AG10803 (cell line): ENCODE measurements at regions not wholly inside any gene's neighbourhood (a gene's known extent, or its start where the extent isn't known, plus 50 kb on each side); places are given as distances from the start of the nearest gene placed in this dataset.

Experiments
- DNase-seq: peaks from one replicate; pipeline ENCODE4 v3.0.0; 2010; ENCODE audit warnings: low read depth
- H3K4me3 ChIP-seq: 2 replicates; pipeline ENCODE4 v1.5.1; 2011; ENCODE audit warnings: mild to moderate bottlenecking, low read length, control low read depth
- TF ChIP-seq, protein P1 (sequence below): conservative IDR thresholded peaks from 2 replicates; pipeline ENCODE4 v1.5.1; 2011; ENCODE audit warnings: mild to moderate bottlenecking, low read length, control low read depth, inconsistent platforms

DNA sequence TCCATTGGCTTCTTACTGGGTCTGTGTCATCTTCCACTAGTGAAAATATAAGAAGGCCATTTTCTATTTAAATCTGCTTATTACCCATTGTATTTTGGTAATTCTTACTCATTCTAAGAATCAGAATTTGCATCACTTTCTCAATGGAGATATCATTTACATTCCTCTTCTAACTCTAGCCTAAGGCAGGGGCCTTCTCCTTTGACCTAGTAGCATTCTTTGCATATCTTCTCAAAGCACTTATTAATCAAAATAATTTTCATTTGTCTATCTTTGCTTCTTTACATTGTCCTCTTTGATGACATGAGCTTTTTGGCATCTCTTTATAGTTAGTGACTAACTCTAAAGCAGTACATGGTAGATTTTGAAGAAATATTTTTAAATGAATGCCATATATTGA, 400.9 kb upstream of the SEMA3D start:
- no peak overlapping the region for H3K4me3 ChIP-seq
- TF ChIP-seq, protein P1, sequence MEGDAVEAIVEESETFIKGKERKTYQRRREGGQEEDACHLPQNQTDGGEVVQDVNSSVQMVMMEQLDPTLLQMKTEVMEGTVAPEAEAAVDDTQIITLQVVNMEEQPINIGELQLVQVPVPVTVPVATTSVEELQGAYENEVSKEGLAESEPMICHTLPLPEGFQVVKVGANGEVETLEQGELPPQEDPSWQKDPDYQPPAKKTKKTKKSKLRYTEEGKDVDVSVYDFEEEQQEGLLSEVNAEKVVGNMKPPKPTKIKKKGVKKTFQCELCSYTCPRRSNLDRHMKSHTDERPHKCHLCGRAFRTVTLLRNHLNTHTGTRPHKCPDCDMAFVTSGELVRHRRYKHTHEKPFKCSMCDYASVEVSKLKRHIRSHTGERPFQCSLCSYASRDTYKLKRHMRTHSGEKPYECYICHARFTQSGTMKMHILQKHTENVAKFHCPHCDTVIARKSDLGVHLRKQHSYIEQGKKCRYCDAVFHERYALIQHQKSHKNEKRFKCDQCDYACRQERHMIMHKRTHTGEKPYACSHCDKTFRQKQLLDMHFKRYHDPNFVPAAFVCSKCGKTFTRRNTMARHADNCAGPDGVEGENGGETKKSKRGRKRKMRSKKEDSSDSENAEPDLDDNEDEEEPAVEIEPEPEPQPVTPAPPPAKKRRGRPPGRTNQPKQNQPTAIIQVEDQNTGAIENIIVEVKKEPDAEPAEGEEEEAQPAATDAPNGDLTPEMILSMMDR: no peak
- no peak for DNase-seq

DNA sequence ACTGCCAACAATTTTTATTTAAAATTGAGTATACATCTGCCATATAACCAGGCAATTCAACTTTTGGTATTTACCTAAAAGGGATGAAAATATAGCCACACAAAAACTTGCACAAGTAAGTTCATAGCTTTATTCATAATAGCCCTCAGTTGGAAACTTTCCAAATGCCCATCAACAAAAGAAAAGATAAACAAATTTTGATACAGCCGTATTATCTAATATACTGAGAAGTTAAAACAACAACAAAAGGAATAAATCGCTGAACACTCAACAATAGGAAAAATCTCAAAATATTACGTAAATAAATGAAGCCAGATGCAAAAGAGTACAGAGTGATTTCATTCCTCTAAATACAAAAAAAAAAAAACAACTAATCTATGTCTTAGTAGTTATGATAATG, 399.2 kb upstream of the SEMA3D start:
- TF ChIP-seq, protein P1: no peak
- no peak overlapping the region for H3K4me3 ChIP-seq
- DNase-seq: no peak

DNA sequence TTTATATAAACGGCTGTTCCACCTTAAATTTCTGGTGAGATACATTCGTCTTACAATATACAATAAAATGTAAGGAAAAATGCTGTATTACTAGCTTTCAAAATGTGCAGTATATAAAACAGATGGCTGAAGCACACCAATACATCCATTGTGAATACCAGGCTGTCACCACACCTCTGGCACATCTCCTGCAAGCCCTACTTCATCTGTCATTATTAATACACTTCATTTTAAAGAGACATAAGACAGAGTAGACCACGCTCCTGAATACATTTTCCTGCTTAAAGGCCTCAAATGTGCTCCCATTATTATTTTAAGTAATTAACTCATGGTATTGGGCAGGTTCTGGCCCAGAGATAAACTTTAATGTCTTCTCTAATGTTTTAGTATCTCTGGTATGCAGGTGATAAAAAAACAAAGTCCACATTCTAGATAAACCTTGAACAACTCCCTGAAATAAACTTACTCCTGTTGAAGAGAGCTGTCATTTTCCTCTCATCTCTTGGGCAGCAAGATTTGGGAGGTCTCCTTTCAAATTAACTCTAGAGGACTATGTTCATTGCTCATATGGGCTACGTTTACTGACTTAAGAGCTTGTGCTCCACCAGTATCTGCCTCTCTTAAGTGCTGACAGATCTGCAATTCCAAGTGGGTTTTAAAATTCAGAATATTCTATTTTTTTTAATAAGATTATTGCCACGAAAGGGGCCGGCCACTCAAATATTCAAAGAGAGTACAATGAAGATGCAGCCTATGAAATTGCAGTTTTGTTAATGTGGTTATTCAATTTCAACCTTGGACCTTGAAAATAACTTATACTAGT, 396.5 kb upstream of the SEMA3D start:
- TF ChIP-seq, protein P1: no peak
- DNase-seq: no peak
- no peak overlapping the region for H3K4me3 ChIP-seq

DNA sequence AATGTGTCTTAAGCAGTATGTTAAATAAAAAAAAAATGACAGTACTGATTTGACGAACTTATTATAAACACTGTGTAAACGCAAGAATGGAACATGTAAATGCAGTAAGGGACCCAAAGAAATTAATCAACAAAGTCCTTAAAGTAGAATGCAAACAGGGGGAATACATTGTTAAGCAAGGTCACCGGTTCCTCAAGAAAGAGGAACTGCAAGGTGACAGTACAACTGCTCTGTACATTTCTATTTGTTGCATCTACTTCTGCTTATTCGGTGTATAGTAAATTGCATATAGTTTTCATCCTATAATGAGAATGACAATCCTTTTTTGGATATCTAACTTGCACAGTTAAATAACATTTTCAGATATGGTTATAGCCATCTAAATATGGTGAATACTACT, 387.0 kb upstream of the SEMA3D start:
- TF ChIP-seq, protein P1: no peak
- no peak overlapping the region for H3K4me3 ChIP-seq

DNA sequence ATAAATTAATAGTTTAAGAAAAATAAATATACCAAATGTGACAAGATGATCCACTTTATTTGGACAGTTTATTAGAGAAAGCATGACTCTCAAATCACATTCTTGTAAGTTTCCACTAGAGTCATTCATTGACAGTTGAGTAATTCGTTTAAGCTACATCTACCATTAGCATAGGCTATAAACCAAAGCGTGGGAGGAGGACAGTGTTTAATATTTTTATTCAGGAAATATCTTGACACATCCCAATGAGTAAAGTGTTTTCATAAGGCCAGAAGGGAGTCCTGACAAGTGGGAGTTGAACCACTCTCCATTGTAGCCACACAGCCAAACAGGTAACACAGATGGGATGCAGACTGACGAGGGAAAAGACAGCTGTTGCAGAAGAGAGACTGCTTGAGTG, 386.5 kb upstream of the SEMA3D start:
- no peak overlapping the region for H3K4me3 ChIP-seq
- DNase-seq: no peak
- TF ChIP-seq, protein P1: no peak

More for the DNA sequence above, 387.0 kb upstream of the SEMA3D start:
- DNase-seq: no peak

DNA sequence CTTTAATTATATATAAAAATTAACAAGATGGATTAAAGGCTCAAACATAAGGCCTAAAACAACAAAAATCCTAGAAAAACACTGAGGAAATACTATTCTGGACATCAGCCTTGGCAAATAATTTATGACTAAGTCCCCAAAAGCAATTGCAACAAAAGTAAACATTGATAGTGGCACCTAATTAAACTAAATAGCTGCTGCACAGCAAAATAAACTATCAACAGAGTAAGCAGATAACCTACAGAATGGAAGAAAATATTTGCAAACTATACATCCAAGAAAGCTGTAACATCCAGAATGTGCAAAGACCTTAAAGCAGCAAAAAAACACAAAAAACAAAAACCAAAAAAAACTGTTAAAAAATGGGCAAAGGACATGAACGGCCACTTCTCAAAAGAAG, 384.0 kb upstream of the SEMA3D start:
- DNase-seq: no peak
- TF ChIP-seq, protein P1: no peak
- no peak overlapping the region for H3K4me3 ChIP-seq

DNA sequence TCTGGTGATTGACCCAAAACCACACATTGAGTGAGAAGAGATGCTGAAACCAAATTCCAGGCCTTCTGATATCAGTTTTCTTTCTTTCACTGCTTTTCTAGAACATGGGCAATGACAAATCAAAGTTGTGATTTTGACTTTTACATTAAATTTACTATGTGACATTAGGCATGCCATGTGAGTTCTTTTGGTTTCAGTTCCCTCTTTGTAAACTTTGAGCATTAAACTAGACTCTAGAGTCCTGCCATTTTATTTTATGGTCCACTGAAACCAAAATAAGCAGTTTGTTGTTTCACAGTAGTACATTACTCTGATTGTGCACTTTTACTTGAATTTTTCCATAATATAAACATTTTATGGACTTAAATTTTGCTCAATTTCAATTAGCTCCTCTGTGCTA, 381.1 kb upstream of the SEMA3D start:
- no peak for DNase-seq
- TF ChIP-seq, protein P1: no peak
- H3K4me3 ChIP-seq: no peak overlapping the region
